COLO829 (cell line): ENCODE measurements at regions not wholly inside any gene's neighbourhood (a gene's known extent, or its start where the extent isn't known, plus 50 kb on each side); places are given as distances from the start of the nearest gene placed in this dataset.

Experiments
- DNase-seq: peaks from one replicate; pipeline ENCODE4 v3.0.0; 2012; ENCODE audit warnings: low spot score

DNA sequence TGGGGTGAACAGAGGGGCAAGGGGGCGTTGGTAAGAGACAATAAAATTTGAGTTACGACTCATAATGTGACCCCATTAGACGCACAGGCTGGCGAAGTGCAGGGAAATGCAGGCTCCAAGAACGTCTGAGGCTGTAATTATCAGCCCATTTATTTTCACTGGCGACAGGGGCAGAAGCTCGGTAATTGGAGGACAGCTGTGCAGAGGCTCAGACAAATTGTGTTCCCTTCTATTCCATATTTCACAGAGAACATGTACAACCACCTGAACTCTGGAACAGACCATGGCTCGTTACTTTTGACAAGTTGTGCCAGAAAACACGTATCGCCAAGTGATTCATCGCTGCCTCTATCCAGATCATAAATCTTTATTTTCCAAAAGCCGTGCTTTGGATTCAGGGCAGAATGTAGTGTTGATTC, 137.3 kb upstream of the FRMD4A start:
- DNase-seq, result no peak

DNA sequence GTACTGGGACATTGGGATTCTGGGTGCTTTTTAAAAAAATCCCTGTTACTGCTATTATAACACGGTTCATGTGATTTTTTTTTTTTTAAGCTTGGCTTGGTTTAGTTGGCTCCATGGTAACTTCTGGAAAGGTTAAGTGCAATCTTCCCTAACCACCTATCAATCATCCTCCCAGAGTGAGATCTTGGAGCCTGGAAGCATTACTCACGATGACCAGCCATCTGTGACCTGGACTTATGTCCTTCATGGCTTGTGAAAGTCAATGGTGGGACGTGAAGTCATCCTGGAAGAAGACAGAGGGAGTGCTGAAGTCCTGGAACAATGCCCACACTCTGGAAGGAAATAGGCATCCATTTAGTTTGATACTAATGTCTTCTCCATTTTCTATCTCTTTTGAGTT, 135.5 kb upstream of the FRMD4A start:
- DNase-seq, result no peak

DNA sequence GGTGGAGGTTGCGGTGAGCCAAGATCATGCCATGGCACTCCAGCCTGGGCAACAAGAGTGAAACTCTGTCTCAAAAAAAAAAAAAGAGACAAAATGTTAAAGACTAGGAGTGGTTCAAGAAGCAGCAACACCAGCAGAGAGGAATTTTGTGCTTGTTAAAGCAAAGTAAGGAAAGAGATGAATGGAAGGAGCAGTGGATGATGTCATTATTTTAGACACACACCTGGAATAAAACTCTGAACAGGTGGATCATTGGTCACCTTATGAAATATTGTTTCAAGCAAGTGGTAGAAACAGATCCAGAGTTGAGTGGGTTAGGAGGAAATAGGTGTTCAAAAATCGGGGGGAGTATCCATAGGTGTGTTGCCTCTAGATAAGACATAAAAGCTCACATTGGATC, 129.7 kb upstream of the FRMD4A start:
- no peak for DNase-seq

DNA sequence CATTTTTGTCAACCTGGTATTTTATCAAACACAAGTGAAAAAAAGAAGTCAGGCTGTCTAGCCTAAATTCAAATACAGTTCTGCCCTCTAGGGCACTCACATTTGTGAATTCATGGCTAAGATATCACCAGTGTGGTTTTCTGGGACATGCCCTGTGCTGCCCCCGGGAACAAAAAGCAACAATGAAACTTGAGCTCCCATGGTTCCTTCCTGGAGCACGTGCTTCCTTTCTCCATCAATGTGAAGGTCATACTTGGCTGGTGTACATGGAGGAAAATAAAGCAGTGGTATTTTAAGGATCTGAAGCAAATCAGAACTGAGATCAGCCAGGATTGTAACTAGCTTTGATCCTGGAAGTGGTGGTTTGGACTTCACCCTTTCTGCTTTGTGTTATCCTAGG, 128.9 kb upstream of the FRMD4A start:
- DNase-seq, result no peak

DNA sequence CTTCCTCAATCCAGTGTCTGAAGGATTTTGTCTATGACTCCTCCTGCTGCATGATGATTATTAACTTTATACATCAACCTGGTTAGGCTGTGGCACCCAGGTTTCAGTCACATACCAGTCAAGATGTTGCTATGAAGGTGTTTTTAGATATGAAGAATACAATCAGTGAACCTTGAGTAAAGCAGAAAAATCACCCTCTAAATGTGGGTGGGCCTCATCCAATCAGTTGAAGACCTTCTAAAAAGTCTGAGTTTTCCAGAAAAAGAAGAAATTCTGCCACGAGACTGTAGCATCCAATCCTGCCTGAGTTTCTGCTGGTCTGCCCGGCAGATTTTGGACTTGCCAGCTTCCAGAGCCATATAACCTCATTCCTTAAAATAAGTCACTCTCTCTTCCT, 126.1 kb upstream of the FRMD4A start:
- no peak for DNase-seq

DNA sequence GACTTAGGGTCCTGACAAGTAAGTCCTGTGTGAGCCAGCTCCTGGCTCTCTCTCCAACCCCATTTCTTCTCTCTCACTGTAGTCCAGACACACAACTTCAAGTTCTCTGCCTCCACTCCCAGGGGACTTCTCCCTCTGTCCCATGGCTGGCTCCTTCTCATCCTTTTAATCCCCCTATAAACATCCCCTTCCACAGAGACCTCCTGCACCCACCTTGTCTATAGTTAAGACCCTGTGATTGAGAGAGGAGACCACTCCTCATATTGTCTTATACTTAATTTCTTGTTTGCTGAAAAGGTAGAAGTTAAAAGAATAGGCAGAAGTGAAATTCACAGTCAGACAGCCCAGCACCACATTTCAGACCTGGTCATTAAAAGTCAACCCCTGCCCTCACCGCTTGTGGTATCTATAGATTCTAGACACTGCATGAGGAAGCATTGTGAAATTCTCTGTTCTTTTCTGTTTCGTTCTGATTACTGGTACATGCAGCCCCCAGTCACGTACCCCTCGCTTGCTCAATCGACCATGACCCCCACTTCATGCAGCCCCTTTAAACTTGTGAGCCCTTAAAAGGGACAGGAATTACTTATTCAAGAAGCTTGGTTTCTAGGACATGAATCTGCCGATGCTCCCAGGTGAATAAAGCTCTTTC, 125.6 kb upstream of the FRMD4A start:
- no peak for DNase-seq

DNA sequence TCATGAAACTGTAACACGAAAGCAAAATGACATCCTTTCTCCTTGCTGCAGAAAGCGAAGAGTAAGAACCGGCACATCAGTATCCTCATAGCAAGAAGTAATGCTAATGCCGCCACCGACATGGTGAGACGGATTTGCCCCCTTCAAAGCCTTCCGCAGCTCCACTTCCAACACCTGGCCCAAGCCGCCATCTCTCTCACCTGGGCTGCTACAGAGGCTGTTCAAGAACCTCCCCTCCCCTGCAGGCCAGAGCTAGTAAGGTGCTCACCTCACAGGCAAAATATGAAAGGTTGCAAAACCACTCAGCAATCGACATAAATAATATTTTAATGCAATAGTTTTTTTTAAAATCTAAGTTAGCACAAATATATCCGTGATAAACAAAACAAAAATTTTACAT, 123.9 kb upstream of the FRMD4A start:
- DNase-seq, result no peak

DNA sequence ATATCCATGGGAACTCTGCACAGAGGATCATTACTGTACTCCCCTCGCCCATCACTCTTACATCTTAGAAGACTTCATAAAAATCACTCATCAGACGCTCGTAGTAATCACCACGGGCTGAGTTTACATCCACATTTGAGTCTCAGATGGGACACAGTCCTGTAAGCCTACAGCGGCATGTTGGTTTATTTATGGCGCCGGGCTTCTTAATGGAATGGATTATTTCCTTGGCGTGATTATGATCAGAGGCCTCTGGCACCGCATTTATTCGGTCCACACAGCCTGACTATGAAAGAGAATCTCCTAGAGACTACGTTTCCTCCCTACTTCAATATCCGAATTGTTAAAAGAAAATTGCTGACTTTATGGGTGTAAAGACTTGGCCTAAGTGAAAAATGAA, 123.5 kb upstream of the FRMD4A start:
- no peak for DNase-seq

DNA sequence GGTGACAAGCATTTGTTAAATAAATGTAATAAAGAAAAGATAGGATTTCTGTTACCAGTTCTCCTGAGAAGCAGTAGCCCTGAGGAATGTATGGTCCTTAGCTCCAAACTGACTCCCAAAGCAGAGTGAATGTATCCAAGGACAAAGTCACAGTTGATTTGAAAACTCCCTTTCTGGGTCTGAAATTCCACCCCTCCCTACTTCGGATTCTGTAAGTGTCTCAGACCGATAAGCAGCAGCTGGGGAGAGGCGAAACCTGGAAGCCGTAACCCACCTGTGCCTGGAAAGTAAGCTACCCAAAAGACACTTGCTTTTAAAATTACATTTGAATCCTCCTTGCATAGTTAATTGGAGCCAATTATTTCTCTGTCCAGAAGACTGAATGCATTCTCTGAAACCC, 122.9 kb upstream of the FRMD4A start:
- no peak for DNase-seq

DNA sequence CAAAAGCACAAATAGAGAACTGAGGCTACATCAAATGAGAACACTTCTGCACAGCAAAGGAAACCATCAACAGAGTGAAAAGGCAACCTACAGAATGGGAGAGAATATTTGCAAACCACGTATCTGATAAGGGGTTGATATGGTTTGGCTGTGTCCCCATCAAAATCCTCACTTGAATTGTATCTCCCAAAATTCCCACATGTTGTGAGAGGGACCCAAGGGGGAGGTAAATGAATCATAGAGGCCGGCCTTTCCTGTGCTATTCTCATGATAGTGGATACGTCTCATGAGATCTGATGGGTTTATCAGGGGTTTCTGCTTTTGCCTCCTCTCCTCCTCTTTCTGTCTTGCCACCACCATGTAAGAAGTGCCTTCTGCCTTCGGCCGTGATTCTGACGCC, 120.6 kb upstream of the FRMD4A start:
- no peak for DNase-seq

DNA sequence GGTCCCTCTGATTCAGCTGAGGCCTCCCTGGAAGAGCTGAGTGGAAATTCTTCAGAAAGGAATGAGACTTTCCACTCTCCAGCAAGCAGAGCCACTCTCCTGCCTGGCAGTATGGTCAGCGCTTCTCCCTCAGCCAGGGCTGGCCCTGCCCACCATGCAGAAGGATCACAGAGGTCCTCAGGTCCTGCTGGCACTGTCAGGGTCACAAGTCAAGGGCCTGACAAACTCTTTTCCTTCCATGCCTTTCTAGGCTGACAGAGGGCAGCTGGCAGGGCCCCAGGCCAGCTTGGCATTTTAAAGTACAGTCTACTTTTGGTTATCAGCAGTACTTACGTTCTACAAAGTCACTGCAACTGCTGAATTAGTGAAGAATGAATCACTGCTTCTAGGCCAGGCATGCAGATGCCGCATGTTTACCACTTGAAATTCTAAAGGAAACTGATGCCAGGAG, 119.3 kb upstream of the FRMD4A start:
- DNase-seq, result no peak

DNA sequence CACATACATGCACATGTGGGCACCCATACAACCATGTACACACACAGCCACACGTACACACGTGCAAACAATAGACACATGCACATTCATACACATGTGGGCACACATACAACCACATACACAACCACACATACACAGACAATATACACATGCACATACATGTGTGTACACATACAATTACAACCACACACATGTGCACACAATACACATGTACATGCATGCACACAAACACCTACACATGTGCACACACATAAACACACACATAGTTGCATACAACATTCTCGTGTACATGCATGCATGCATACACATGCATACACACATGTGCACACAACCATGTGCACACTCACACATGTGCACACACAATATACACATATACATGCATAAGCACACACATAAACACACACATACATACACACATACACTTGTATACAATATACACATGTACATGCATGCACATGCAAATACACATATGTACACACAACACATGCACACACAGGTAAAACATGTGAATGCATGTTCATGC, 118.6 kb upstream of the FRMD4A start:
- DNase-seq, result no peak

DNA sequence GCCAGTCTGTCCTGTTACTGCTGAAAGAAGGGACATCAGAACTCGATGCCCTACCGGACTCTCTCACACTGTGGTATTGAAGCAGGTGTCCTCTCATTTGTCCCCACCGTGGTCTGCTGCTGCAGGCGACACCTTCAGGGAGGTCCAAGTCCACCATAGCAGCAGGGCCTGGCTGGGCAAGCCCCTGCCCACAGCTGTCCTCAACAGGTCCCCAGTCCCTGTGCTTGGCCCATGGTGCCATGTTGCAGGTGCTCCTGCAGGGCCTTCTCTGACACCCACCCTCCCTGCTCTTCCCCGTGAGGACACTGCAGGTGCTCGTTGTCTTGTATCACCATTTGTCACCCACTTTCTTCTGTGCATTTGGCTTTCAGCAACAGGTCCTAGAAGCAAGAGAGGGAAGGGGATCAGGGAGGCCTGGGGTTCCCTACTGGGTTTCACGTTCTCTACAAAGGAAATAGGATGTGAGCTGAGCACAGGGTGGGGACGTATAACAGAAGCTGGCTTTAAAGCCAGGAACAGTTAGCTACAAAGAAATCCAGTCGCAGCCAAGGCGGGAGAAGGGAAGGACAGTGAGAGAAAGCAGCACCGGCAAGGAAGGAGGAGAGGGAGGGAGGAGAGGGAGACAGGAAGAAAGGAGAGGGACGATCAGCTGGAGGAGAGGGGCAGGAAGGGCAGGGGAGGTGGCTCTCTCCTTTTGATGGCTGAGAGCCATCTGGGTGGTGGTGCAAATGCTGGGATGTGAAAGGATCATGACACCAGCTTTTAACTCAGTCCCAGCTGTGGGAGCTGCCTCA, 117.7 kb upstream of the FRMD4A start:
- no peak for DNase-seq

DNA sequence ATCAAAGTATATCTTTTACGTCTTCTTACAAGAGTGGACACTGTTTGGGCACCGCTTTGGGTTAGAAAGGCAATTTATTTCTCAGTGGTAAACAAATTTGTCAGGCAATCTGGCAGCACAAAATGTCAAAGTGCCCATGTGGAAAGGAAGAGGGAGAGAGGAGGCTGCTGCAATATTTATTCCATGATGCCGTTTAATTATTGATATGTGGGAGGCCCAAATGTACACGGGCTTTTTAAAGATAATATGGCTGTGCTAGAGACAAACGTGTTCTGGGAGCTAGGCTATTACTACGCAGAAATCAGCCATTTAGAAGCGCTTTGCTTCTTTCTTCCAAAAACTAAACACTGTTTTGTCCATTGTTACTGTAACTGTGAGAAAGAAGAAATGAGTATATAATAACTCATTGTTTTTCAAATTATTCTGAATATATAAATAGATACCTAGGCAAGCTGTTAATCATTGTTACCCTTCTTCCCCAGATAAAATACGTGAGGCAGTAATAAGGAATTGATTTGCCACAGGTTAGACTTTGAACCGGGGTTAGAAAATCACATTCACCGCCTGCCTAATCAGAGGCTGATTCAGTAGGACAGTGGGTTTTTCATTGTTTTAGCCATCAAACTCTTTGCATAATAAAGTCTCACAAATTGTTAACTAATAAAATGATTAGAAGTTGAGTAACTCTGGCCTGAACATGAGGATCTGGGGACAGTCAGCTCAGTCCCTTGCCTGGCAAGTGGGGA, 116.5 kb upstream of the FRMD4A start:
- DNase-seq, result no peak

DNA sequence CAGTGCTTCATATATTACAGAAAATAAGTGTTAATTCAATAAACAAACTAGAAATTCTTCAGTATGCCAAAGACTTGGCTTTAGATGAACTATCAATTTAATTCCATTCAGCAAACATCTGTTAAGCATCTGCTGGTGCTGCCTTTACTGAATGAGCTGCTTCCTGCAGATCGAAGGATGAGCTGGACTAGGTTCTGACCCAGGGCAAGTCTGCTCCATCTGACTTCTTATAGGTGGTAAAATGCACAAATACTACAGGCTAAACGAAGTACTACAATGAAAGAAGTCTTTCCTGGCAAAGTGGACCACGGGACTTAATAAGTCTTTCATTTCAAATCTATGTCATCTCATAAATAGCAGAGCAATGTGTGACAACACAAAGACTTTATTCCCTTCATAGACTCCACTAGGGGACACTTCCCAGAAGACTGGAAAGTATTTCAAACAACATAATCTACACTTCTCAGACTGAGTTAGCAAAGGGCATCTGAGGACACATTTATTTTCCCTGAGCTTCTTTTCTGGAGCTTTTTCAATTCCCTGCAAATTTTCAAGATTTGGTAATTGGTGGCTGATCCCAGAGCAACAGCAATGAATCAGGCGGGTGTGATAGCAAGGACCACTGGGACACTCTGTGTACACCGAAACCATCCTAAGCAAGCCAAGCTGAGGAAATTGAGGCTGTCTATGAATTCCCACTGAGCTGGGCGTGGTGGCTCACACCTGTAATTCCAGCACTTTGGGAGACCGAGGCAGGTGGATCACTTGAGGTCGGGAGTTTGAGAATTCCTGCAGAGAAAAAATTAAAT, 108.9 kb upstream of the FRMD4A start:
- no peak for DNase-seq

DNA sequence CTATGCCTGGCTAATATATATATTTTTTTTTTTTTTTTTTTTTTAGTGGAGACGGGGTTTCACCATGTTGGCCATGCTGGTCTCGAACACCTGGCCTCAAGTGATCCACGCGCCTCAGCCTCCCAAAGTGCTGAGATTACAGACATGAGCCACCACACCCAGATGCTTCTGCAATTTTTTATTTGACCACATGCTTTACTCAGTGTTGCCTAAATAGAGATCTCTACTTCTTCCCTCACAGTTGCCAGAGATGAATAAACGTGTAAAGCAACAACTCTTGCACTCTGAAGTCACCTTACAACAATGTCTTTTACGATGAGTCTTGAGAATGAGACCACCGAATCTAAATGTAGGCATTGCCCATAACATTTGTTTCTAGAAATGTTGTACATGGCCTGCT, 107.9 kb upstream of the FRMD4A start:
- DNase-seq, result no peak

DNA sequence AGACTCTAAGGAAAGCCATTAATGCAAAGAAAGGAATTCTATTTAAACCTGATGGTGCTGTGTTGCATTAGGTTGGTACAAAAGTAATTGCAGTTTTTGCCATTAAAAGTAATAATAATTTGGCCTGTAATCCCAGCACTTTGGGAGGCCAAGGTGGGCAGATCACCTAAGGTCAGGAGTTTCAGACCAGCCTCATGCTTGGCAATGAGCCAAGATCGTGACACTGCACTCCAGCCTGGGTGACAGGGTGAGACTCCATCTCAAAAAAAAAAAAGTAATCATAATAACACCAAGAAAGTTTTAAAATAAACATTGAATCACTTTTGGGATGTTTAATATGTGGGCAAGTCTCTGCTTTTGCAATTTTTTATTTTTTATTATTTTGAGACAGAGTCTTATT, 107.3 kb upstream of the FRMD4A start:
- no peak for DNase-seq

DNA sequence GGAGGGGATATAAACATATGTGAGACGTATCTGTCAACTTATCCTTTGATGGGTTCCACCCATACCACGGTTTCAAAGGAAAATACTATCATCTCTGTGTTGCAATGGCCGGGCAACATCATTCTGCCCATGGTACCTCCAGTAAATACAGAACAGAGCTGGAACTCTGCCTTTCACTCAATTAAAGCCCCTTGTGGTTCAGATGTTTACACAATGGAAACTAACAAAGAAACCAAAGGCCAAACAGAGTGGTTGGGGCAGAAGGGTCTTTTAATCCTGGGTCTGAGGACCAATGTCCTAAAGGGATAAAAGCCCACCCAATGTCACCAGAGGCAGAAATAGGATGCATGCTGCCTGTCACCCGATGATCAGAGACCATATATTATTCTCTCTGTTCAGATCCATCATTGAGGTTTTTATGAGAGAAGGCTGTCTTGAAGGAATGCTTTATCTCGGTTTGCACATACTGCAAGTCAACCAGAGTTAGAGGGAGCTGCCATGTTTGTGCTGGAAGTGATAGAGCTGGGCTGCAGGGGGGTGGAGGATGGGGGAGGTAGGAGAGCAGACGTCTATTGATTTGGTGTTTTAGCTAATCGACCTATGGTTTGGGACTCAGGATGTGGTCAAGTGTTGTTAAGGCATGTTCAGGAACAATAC, 105.4 kb upstream of the FRMD4A start:
- DNase-seq, result no peak

DNA sequence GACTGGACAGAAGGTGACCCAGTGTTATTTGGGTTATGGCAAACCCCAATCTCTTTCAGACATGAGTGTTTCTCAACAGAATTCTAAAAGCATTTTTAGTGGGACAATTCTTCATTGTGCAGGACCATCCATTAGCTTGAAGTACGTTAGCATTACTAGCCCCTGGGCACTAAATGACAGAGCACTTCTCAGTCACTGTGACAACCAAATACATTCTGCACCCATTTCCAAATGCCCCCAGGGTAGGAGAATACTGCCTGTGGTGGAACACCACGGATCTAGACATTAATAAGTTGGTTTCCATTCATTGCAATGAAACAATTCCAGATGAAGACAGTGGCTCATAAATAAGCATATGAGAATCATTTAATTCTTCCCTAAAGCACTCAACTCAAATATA, 102.4 kb upstream of the FRMD4A start:
- DNase-seq, result no peak

DNA sequence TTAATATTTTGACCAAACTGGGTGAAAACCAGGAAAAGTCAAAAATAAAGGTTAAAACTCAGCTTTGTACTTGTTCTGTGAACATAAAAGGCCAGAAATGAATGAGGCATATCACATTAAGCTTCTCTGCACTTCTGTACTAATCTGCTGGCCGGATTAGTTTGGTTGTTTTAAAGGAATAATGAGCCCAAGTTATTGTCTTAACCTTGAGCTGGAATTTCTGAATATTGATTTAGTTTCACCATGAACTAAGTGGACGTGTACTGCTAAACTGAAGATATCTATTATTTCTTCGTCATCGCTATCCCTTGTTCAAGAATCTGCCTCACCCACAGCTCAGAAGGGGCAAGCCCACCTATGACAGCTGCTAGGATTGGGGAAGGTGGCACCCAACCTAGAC, 101.1 kb upstream of the FRMD4A start:
- DNase-seq, result no peak

DNA sequence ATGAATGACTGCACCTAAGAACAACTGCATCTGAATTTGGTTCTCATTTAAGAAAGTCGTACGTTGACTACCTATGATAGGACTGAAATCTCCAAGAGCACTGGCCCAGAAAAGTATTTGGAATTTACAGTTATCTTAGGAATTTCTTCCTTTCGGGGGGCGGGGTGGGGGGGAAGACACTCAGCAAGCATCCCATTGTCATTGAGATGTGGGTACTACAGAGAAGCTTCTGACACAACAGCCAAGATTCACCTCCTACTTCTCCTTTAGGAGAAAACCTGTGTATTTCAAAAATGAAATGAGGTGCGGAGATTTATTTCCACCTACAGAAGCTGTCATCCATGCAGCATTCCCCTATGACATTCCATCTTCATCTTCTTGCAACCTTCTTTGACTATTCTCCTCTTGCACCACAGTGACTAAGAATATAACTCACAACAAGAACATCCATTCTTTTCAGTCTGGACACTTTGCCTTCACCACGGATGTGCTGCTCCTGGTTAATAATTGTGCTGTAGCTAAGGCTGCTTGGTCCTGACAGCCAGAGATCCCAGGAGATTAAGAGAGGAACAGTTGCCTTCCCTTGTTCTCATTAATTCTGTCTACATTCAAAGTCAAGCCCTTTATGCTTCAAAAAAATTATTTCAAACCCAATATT, 98.4 kb upstream of the FRMD4A start:
- no peak for DNase-seq
